ENCODE measurements at regions not wholly inside any gene's neighbourhood (a gene's known extent, or its start where the extent isn't known, plus 50 kb on each side); places are given as distances from the start of the nearest gene placed in this dataset.

GRCh38 chr12:131459773-131460365 lies 251.0 kb upstream of the SFSWAP start:
- H3K9me3 Mint-ChIP-seq: peaks cover 0 to 5% (median 0%) of the 10 kb centered on the region in 11 donors
- ATAC-seq (no peak), DNase-seq (no peak)
- Histone ChIP-seq H3K4me1 (ENCODE audit: control insufficient read depth in 2 of 2, insufficient read depth in 2 of 2, low read length in 2 of 2) (no peaks in the 10 kb centered on the region), H3K36me3 (ENCODE audit: control insufficient read depth in 2 of 3, insufficient read depth in 3 of 3, low read length in 3 of 3) (no peaks in the 10 kb centered on the region), H3K4me3 (ENCODE audit: low read length) (no peak overlapping the region), H3K9me3 (ENCODE audit: control insufficient read depth in 2 of 3, low read length in 3 of 3) (no peaks in the 10 kb centered on the region), H3K27me3 (ENCODE audit: control insufficient read depth in 2 of 2, insufficient read depth in 2 of 2, low read length in 2 of 2) (no peaks in the 10 kb centered on the region), H3K27ac (ENCODE audit: low read depth, low read length) (no peak overlapping the region)
- intact Hi-C loops (cut with micrococcal nuclease): no loop called here
- CTCF ChIA-PET: no interaction called here
- H3K4me1 Mint-ChIP-seq: peaks cover 0 to 3% (median 0%) of the 10 kb centered on the region in 7 donors
- H3K27me3 Mint-ChIP-seq: peaks cover 0 to 22% (median 16%) of the 10 kb centered on the region in 5 donors
- H3K4me3 Mint-ChIP-seq: no peak overlapping the region
- POLR2A ChIA-PET: no interaction called here
- H3K36me3 Mint-ChIP-seq: peaks cover 0 to 6% (median 0%) of the 10 kb centered on the region in 5 donors
- H3K27ac Mint-ChIP-seq: no peak overlapping the region

GRCh38 chr12:131460520-131460919 lies 250.4 kb upstream of the SFSWAP start:
- H3K4me1 ChIP-seq (ENCODE audit: control insufficient read depth in 2 of 2, insufficient read depth in 2 of 2, low read length in 2 of 2): no peaks in the 10 kb centered on the region
- Mint-ChIP-seq H3K4me3 (no peak overlapping the region), H3K9me3 (peaks cover 0 to 5% (median 0%) of the 10 kb centered on the region in 11 donors), H3K27ac (no peak overlapping the region), H3K27me3 (peaks cover 0 to 22% (median 16%) of the 10 kb centered on the region in 5 donors), H3K4me1 (no peaks in the 10 kb centered on the region), H3K36me3 (peaks cover 0 to 6% (median 0%) of the 10 kb centered on the region in 5 donors)
- no peaks in the 10 kb centered on the region for H3K27me3 ChIP-seq (ENCODE audit: control insufficient read depth in 2 of 2, insufficient read depth in 2 of 2, low read length in 2 of 2)
- no peak overlapping the region for H3K4me3 ChIP-seq (ENCODE audit: low read length)
- intact Hi-C loops (cut with micrococcal nuclease): no loop called here
- H3K36me3 ChIP-seq (ENCODE audit: control insufficient read depth in 2 of 3, insufficient read depth in 3 of 3, low read length in 3 of 3): no peaks in the 10 kb centered on the region
- ATAC-seq (no peak), DNase-seq (no peak)
- no peaks in the 10 kb centered on the region for H3K9me3 ChIP-seq (ENCODE audit: control insufficient read depth in 2 of 3, low read length in 3 of 3)
- ChIA-PET CTCF (no interaction called here), POLR2A (no interaction called here)
- no peak overlapping the region for H3K27ac ChIP-seq (ENCODE audit: low read depth, low read length)

- peaks cover 0 to 21% (median 16%) of the 10 kb centered on the region in 5 donors for H3K27me3 Mint-ChIP-seq
- no peaks in the 10 kb centered on the region for H3K36me3 ChIP-seq (ENCODE audit: control insufficient read depth in 2 of 3, insufficient read depth in 3 of 3, low read length in 3 of 3)
- H3K4me1 Mint-ChIP-seq: no peaks in the 10 kb centered on the region
- H3K9me3 ChIP-seq (ENCODE audit: control insufficient read depth in 2 of 3, low read length in 3 of 3): no peaks in the 10 kb centered on the region
- H3K27ac Mint-ChIP-seq: no peak overlapping the region
- DNase-seq: no peak
- H3K4me1 ChIP-seq (ENCODE audit: control insufficient read depth in 2 of 2, insufficient read depth in 2 of 2, low read length in 2 of 2): no peaks in the 10 kb centered on the region
- intact Hi-C loops (cut with micrococcal nuclease): no loop called here
- H3K36me3 Mint-ChIP-seq: peaks cover 0 to 6% (median 0%) of the 10 kb centered on the region in 5 donors
- H3K9me3 Mint-ChIP-seq: peaks cover 0 to 5% (median 0%) of the 10 kb centered on the region in 11 donors
- H3K27ac ChIP-seq (ENCODE audit: low read depth, low read length): no peak overlapping the region
- no peak for ATAC-seq
- POLR2A ChIA-PET: no interaction called here
- H3K4me3 ChIP-seq (ENCODE audit: low read length): no peak overlapping the region
- CTCF ChIA-PET: no interaction called here
- no peaks in the 10 kb centered on the region for H3K27me3 ChIP-seq (ENCODE audit: control insufficient read depth in 2 of 2, insufficient read depth in 2 of 2, low read length in 2 of 2)
- no peak overlapping the region for H3K4me3 Mint-ChIP-seq
Observed at GRCh38 chr12:131461096-131461495, 249.8 kb upstream of the SFSWAP start.

GRCh38 chr12:131463174-131463573 lies 247.7 kb upstream of the SFSWAP start:
- DNase-seq: no peak
- Histone ChIP-seq H3K4me3 (ENCODE audit: low read length) (no peak overlapping the region), H3K27me3 (ENCODE audit: control insufficient read depth in 2 of 2, insufficient read depth in 2 of 2, low read length in 2 of 2) (no peaks in the 10 kb centered on the region), H3K36me3 (ENCODE audit: control insufficient read depth in 2 of 3, insufficient read depth in 3 of 3, low read length in 3 of 3) (no peaks in the 10 kb centered on the region), H3K9me3 (ENCODE audit: control insufficient read depth in 2 of 3, low read length in 3 of 3) (no peaks in the 10 kb centered on the region), H3K27ac (ENCODE audit: low read depth, low read length) (no peak overlapping the region), H3K4me1 (ENCODE audit: control insufficient read depth in 2 of 2, insufficient read depth in 2 of 2, low read length in 2 of 2) (no peaks in the 10 kb centered on the region)
- H3K27me3 Mint-ChIP-seq: peaks cover 0 to 17% (median 11%) of the 10 kb centered on the region in 5 donors
- H3K27ac Mint-ChIP-seq: no peak overlapping the region
- no peak overlapping the region for H3K4me3 Mint-ChIP-seq
- POLR2A ChIA-PET: no interaction called here
- intact Hi-C loops (cut with micrococcal nuclease): no loop called here
- peaks cover 0 to 6% (median 0%) of the 10 kb centered on the region in 5 donors for H3K36me3 Mint-ChIP-seq
- H3K4me1 Mint-ChIP-seq: no peaks in the 10 kb centered on the region
- peaks cover 0 to 5% (median 0%) of the 10 kb centered on the region in 11 donors for H3K9me3 Mint-ChIP-seq
- no peak for ATAC-seq
- CTCF ChIA-PET: no interaction called here

GRCh38 chr12:131464081-131464480 lies 246.8 kb upstream of the SFSWAP start:
- Mint-ChIP-seq H3K4me1 (no peaks in the 10 kb centered on the region), H3K9me3 (peaks cover 0 to 5% (median 0%) of the 10 kb centered on the region in 11 donors), H3K27me3 (peaks cover 0 to 15% (median 6%) of the 10 kb centered on the region in 5 donors), H3K27ac (no peak overlapping the region), H3K36me3 (peaks cover 0 to 6% (median 0%) of the 10 kb centered on the region in 5 donors), H3K4me3 (no peak overlapping the region)
- Histone ChIP-seq H3K36me3 (ENCODE audit: control insufficient read depth in 2 of 3, insufficient read depth in 3 of 3, low read length in 3 of 3) (no peaks in the 10 kb centered on the region), H3K27me3 (ENCODE audit: control insufficient read depth in 2 of 2, insufficient read depth in 2 of 2, low read length in 2 of 2) (no peaks in the 10 kb centered on the region), H3K4me3 (ENCODE audit: low read length) (no peak overlapping the region), H3K9me3 (ENCODE audit: control insufficient read depth in 2 of 3, low read length in 3 of 3) (no peaks in the 10 kb centered on the region), H3K27ac (ENCODE audit: low read depth, low read length) (no peak overlapping the region), H3K4me1 (ENCODE audit: control insufficient read depth in 2 of 2, insufficient read depth in 2 of 2, low read length in 2 of 2) (no peaks in the 10 kb centered on the region)
- CTCF ChIA-PET: no interaction called here
- intact Hi-C loops (cut with micrococcal nuclease): no loop called here
- DNase-seq (no peak), ATAC-seq (no peak)
- POLR2A ChIA-PET: no interaction called here

- H3K9me3 Mint-ChIP-seq: peaks cover 0 to 5% (median 0%) of the 10 kb centered on the region in 11 donors
- no peak overlapping the region for H3K27ac ChIP-seq (ENCODE audit: low read depth, low read length)
- H3K27ac Mint-ChIP-seq: no peak overlapping the region
- CTCF ChIA-PET: no interaction called here
- no peaks in the 10 kb centered on the region for H3K36me3 ChIP-seq (ENCODE audit: control insufficient read depth in 2 of 3, insufficient read depth in 3 of 3, low read length in 3 of 3)
- POLR2A ChIA-PET: no interaction called here
- no peaks in the 10 kb centered on the region for H3K27me3 ChIP-seq (ENCODE audit: control insufficient read depth in 2 of 2, insufficient read depth in 2 of 2, low read length in 2 of 2)
- peaks cover 0 to 7% (median 4%) of the 10 kb centered on the region in 5 donors for H3K27me3 Mint-ChIP-seq
- no peaks in the 10 kb centered on the region for H3K4me1 Mint-ChIP-seq
- intact Hi-C loops (cut with micrococcal nuclease): no loop called here
- no peak overlapping the region for H3K4me3 ChIP-seq (ENCODE audit: low read length)
- H3K9me3 ChIP-seq (ENCODE audit: control insufficient read depth in 2 of 3, low read length in 3 of 3): no peaks in the 10 kb centered on the region
- H3K4me1 ChIP-seq (ENCODE audit: control insufficient read depth in 2 of 2, insufficient read depth in 2 of 2, low read length in 2 of 2): no peaks in the 10 kb centered on the region
- DNase-seq: no peak
- no peak for ATAC-seq
- peaks cover 0 to 6% (median 0%) of the 10 kb centered on the region in 5 donors for H3K36me3 Mint-ChIP-seq
- no peak overlapping the region for H3K4me3 Mint-ChIP-seq
Observed at GRCh38 chr12:131466306-131466705, 244.6 kb upstream of the SFSWAP start.

GRCh38 chr12:131466932-131467331 lies 244.0 kb upstream of the SFSWAP start:
- intact Hi-C loops (cut with micrococcal nuclease): no loop called here
- ATAC-seq: no peak
- H3K36me3 Mint-ChIP-seq: peaks cover 0 to 6% (median 0%) of the 10 kb centered on the region in 5 donors

More at GRCh38 chr12:131466932-131467331, 244.0 kb upstream of the SFSWAP start:
- H3K4me1 Mint-ChIP-seq: no peaks in the 10 kb centered on the region
- Histone ChIP-seq H3K4me3 (ENCODE audit: low read length) (no peak overlapping the region), H3K36me3 (ENCODE audit: control insufficient read depth in 2 of 3, insufficient read depth in 3 of 3, low read length in 3 of 3) (no peaks in the 10 kb centered on the region), H3K4me1 (ENCODE audit: control insufficient read depth in 2 of 2, insufficient read depth in 2 of 2, low read length in 2 of 2) (no peaks in the 10 kb centered on the region), H3K27me3 (ENCODE audit: control insufficient read depth in 2 of 2, insufficient read depth in 2 of 2, low read length in 2 of 2) (no peaks in the 10 kb centered on the region), H3K9me3 (ENCODE audit: control insufficient read depth in 2 of 3, low read length in 3 of 3) (no peaks in the 10 kb centered on the region), H3K27ac (ENCODE audit: low read depth, low read length) (no peak overlapping the region)
- no peak for DNase-seq
- peaks cover 0 to 5% (median 0%) of the 10 kb centered on the region in 11 donors for H3K9me3 Mint-ChIP-seq
- no peak overlapping the region for H3K27ac Mint-ChIP-seq
- no peak overlapping the region for H3K4me3 Mint-ChIP-seq
- CTCF ChIA-PET: no interaction called here
- POLR2A ChIA-PET: no interaction called here
- H3K27me3 Mint-ChIP-seq: peaks cover 0 to 7% (median 4%) of the 10 kb centered on the region in 5 donors

Measured in naive thymus-derived CD4-positive, alpha-beta T cell (primary cell).